ENCODE measurements at regions not wholly inside any gene's neighbourhood (a gene's known extent, or its start where the extent isn't known, plus 50 kb on each side); places are given as distances from the start of the nearest gene placed in this dataset.

DNA sequence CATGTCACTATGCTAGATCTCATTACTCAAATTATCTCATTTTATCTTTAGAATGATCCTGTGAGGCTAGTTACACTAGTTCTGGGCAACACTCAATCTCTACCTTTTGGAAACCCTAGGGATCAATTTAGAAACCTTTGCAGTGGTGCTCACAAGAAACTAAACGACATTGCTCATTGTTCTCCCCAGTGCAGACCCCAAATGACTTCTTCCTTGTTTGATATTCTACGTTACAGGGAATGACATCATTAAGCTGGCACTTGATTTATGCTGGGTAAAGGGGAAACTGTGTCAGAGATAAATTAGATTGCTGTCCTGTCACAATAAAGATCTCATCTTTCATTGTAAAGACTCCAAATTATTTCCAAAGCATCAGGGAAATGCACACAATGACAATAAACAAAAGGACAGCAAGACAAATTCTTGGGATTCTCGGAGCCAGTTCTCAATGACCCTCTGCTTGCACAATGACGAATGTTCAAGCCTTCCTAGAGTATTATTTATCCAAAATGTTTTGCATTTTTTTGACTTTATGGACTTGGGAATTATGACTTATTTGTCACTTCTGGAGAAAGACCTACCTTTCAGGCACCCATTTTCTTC is 1121.8 kb upstream of the TENM4 start:
- H3K9me3 ChIP-seq (ENCODE audit: control insufficient read depth, insufficient read depth, low read length), result no peaks in the 10 kb centered on the region
- in situ Hi-C loops (cut with MboI; ENCODE audit: low sequenced_read_pairs), result no loop called here
- no TSS peak for BruUV-seq (replicated peaks)
- no peak overlapping the region for H3K23ac ChIP-seq (ENCODE audit: low read depth, low read length)
- H3K27ac ChIP-seq (ENCODE audit: insufficient read depth, low read length), result no peak overlapping the region
- H3K4me2 ChIP-seq (ENCODE audit: low read depth, low read length), result no peak overlapping the region
- H3K14ac ChIP-seq (replicated peaks; ENCODE audit: low read depth, low read length), result no peak overlapping the region
- ChIA-PET POLR2A (ENCODE audit: unreplicated experiment) (no interaction called here), CTCF (no interaction called here)
- H3K18ac ChIP-seq (ENCODE audit: low read depth, low read length), result no peak overlapping the region
- DNase-seq (no peak), ATAC-seq (ENCODE audit: low read depth) (no peak)
- no CpG with 5 or more reads among the region's 4 CpGs for WGBS, 2 experiments (ENCODE audit: extremely low coverage in 2 of 2, insufficient read length in 1 of 2)
- no peak overlapping the region for H3K4me3 ChIP-seq (ENCODE audit: insufficient read depth, low read depth, low read length)
- H4K20me1 ChIP-seq (ENCODE audit: insufficient read depth, low read length), result no peaks in the 10 kb centered on the region
- no peak overlapping the region for H2BK15ac ChIP-seq (ENCODE audit: low read depth, low read length)
- no peak overlapping the region for H3K9ac ChIP-seq (ENCODE audit: low read depth, low read length)
- H2AK5ac ChIP-seq (ENCODE audit: low read depth, low read length), result no peak overlapping the region
- dilution Hi-C loops (cut with HindIII; ENCODE audit: low sequenced_read_pairs, unreplicated experiment), result no loop called here
- H3K56ac ChIP-seq (ENCODE audit: extremely low read depth, insufficient read depth, low read length), result no peak overlapping the region
- H4K8ac ChIP-seq (ENCODE audit: low read depth in 2 of 2, low read length in 2 of 2), result no peak overlapping the region
- no peaks in the 10 kb centered on the region for H3K27me3 ChIP-seq (ENCODE audit: control insufficient read depth, insufficient read depth, low read length)
- H3K36me3 ChIP-seq (ENCODE audit: control insufficient read depth, insufficient read depth, low read length), result no peaks in the 10 kb centered on the region
- H3K9me1 ChIP-seq (ENCODE audit: insufficient read depth, low read length), result no peaks in the 10 kb centered on the region
- no peak overlapping the region for H4K5ac ChIP-seq (ENCODE audit: low read depth, low read length)
- H2AK9ac ChIP-seq (replicated peaks; ENCODE audit: low read depth, low read length, poor library complexity), result no peak overlapping the region
- H2BK5ac ChIP-seq (ENCODE audit: low read depth, low read length, poor library complexity, severe bottlenecking), result no peak overlapping the region
- intact Hi-C loops (cut with micrococcal nuclease), result no loop called here
- no peak overlapping the region for H2BK120ac ChIP-seq (ENCODE audit: low read depth, low read length)
- H2BK20ac ChIP-seq (ENCODE audit: low read depth, low read length), result no peak overlapping the region
- no peak overlapping the region for H3K4ac ChIP-seq (ENCODE audit: low read depth, low read length)
- no peak overlapping the region for H4K91ac ChIP-seq (ENCODE audit: insufficient read depth, low read depth, low read length)
- no peak overlapping the region for H2AFZ ChIP-seq (replicated peaks; ENCODE audit: low read length, poor library complexity)
- H3K4me1 ChIP-seq (ENCODE audit: control insufficient read depth, insufficient read depth, low read length), result no peaks in the 10 kb centered on the region
- H3K79me1 ChIP-seq (ENCODE audit: low read depth in 1 of 2, low read length in 2 of 2), result no peaks in the 10 kb centered on the region
- TF ChIP-seq NFE2L2 (IDR thresholded peaks at IDR 0.05; ENCODE audit: low read depth, low read length), result no peak
- no peak for TF ChIP-seq RAD21 (IDR thresholded peaks at IDR 0.05; ENCODE audit: low read length)
- no peak for TF ChIP-seq MAZ (IDR thresholded peaks at IDR 0.05; ENCODE audit: borderline replicate concordance, low read depth, low read length)
- TF ChIP-seq RFX5 (IDR thresholded peaks at IDR 0.05; ENCODE audit: low read depth, low read length), result no peak
- TF ChIP-seq MAFK (IDR thresholded peaks at IDR 0.05; ENCODE audit: low read depth, low read length), result no peak
